ENCODE measurements at regions not wholly inside any gene's neighbourhood (a gene's known extent, or its start where the extent isn't known, plus 50 kb on each side); places are given as distances from the start of the nearest gene placed in this dataset.

DNA sequence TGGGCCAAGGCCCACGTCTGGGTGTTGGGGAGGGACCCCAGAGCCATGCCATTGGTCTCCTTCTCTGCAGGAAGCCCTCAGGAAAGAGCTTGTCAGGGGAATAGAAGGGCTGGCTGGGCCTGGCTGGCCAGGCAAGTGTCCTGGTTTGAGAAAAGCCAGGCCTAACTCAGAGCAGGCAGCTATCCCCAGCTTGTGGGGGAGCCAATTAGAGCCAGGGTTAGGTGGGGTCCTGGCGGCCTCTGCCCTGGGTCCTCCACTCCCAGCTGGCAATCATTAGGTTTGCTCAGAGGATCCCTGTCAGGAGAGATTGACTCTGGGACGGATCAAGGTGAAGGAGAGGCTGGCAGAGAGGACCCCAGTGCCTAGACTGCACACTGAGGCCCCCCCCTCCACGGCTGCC is 64.8 kb downstream of the PJA1 start:
- Histone ChIP-seq H3K79me2 (ENCODE audit: insufficient read depth) (no peaks in the 10 kb centered on the region), H3K36me3 (replicated peaks in 1 of 2; ENCODE audit: control insufficient read depth in 1 of 2, insufficient read depth in 2 of 2, low read length in 1 of 2) (no peaks in the 10 kb centered on the region), H3K27ac (ENCODE audit: low read depth in 2 of 2, low read length in 1 of 2) (peak overlapping the region in 1 of 2 experiments; percentile 60; a peak in 2 of 4 replicates), H3K27me3 (ENCODE audit: insufficient read depth) (peaks cover 9% of the 10 kb centered on the region; the same call in 1 of the 2 replicates), H3K9me3 (no peaks in the 10 kb centered on the region), H3K4me3 (ENCODE audit: low read depth in 2 of 2, low read length in 1 of 2) (no peak overlapping the region), H3K9ac (no peak overlapping the region), H4K20me1 (ENCODE audit: insufficient read depth) (no peaks in the 10 kb centered on the region), H3K4me2 (no peak overlapping the region), H3K9me2 (no peaks in the 10 kb centered on the region), H3K4me1 (ENCODE audit: control insufficient read depth in 1 of 2, insufficient read depth in 2 of 2, low read depth in 1 of 2, low read length in 1 of 2) (peaks cover 0 to 31% of the 10 kb centered on the region in 2 experiments; a peak in 1 of 4 replicates), H2AFZ (ENCODE audit: low read depth) (no peak overlapping the region), H3F3A (replicated peaks; ENCODE audit: insufficient read depth) (no peaks in the 10 kb centered on the region)
- DNase-seq, result peak; percentile 74
- WGBS (ENCODE audit: low lambda C conversion rate), result 50% methylated on average over 1 of the region's 4 CpGs
- ChIA-PET CTCF (interaction anchor here (1.0 to 1.4 kb wide), 4 partner anchors 10 to 273 kb away, joined by 3 to 6 read pairs (median 4); no protein-coding TSS in a partner anchor), POLR2A (interaction anchor here (0.6 to 1.2 kb wide), 3 partner anchors 30 to 272 kb away, joined by 3 to 5 read pairs (median 4); partner anchors contain the start of genes EFNB1 and PJA1)
- TF ChIP-seq GATA2 (CRISPR knock-in tag; IDR thresholded peaks at IDR 0.05) (peak; percentile 17; the same call in 1 of the 2 replicates), FOXJ3 (CRISPR knock-in tag; IDR thresholded peaks at IDR 0.05) (peak; percentile 27; the same call in 1 of the 2 replicates), CHD2 (IDR thresholded peaks at IDR 0.05; ENCODE audit: low read length, partially characterized antibody) (no peak), EP300 (IDR thresholded peaks at IDR 0.05; ENCODE audit: borderline replicate concordance in 1 of 2, low read depth in 1 of 2, low read length in 1 of 2) (peak in 1 of 2 experiments; percentile 74; a peak in 2 of 4 replicates)

DNA sequence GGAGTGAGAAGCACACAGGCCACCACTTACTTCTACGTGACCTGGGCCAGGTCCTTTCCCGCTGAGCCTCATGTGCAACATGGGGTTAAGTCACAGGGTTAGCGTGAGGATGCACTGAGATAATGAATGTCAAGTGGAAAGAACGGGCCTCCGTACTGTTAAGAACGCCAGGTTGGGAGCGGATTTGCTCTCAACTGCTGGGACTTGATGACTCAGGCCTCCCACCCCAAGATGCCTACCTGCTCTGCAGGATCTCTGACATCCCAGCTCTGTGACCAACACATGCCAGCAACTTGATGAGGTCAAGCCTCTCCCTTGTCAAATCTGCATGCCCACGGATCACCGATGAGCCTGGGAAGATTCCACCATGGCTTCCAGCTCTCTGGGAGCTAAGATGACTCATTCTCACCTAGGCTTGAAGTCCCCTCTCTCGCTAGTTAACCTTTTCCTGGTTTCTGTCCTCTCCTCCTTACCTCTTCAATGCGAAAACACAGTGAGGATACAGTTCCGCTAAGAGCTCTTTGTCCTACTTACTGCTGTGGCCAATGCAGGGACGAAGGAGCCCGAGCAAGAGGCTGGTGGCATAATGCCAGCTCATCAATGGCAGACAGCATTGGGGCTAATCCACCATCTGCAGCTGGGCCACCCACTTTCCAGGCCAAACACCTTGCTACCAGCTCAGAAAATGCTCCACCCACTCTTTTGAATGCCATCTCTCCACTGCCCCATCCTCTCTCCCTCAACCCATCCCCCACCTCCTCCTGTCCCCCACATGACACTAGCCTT is 67.6 kb downstream of the PJA1 start:
- DNase-seq, result no peak
- ChIA-PET POLR2A (no interaction called here), CTCF (interaction anchor here (0.7 to 1.3 kb wide), 3 partner anchors 12 to 290 kb away, joined by 3 read pairs; no protein-coding TSS in a partner anchor)
- no peaks in the 10 kb centered on the region for H4K20me1 ChIP-seq (ENCODE audit: insufficient read depth)
- peaks cover 9% of the 10 kb centered on the region; the same call in 1 of the 2 replicates for H3K27me3 ChIP-seq (ENCODE audit: insufficient read depth)
- TF ChIP-seq, protein P1, sequence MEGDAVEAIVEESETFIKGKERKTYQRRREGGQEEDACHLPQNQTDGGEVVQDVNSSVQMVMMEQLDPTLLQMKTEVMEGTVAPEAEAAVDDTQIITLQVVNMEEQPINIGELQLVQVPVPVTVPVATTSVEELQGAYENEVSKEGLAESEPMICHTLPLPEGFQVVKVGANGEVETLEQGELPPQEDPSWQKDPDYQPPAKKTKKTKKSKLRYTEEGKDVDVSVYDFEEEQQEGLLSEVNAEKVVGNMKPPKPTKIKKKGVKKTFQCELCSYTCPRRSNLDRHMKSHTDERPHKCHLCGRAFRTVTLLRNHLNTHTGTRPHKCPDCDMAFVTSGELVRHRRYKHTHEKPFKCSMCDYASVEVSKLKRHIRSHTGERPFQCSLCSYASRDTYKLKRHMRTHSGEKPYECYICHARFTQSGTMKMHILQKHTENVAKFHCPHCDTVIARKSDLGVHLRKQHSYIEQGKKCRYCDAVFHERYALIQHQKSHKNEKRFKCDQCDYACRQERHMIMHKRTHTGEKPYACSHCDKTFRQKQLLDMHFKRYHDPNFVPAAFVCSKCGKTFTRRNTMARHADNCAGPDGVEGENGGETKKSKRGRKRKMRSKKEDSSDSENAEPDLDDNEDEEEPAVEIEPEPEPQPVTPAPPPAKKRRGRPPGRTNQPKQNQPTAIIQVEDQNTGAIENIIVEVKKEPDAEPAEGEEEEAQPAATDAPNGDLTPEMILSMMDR (IDR thresholded peaks at IDR 0.05), result no peak
- TF ChIP-seq RFX5 (IDR thresholded peaks at IDR 0.05; ENCODE audit: low read length) (no peak), SMC3 (IDR thresholded peaks at IDR 0.05; ENCODE audit: low read depth, low read length) (no peak), YY1 (IDR thresholded peaks at IDR 0.05; ENCODE audit: low read depth) (no peak), JUND (IDR thresholded peaks at IDR 0.05) (no peak), NFIC (IDR thresholded peaks at IDR 0.05; ENCODE audit: borderline replicate concordance) (no peak), EP300 (IDR thresholded peaks at IDR 0.05; ENCODE audit: borderline replicate concordance in 1 of 2, low read depth in 1 of 2, low read length in 1 of 2) (no peak), NRF1 (IDR thresholded peaks at IDR 0.05; ENCODE audit: low read depth, low read length) (no peak), EZH2phosphoT487 (IDR thresholded peaks at IDR 0.05; ENCODE audit: borderline replicate concordance, low read depth) (no peak)
- TF ChIP-seq, protein P2, sequence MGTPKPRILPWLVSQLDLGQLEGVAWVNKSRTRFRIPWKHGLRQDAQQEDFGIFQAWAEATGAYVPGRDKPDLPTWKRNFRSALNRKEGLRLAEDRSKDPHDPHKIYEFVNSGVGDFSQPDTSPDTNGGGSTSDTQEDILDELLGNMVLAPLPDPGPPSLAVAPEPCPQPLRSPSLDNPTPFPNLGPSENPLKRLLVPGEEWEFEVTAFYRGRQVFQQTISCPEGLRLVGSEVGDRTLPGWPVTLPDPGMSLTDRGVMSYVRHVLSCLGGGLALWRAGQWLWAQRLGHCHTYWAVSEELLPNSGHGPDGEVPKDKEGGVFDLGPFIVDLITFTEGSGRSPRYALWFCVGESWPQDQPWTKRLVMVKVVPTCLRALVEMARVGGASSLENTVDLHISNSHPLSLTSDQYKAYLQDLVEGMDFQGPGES (IDR thresholded peaks at IDR 0.05; ENCODE audit: low read depth, low read length), result no peak
- TF ChIP-seq, protein P3, sequence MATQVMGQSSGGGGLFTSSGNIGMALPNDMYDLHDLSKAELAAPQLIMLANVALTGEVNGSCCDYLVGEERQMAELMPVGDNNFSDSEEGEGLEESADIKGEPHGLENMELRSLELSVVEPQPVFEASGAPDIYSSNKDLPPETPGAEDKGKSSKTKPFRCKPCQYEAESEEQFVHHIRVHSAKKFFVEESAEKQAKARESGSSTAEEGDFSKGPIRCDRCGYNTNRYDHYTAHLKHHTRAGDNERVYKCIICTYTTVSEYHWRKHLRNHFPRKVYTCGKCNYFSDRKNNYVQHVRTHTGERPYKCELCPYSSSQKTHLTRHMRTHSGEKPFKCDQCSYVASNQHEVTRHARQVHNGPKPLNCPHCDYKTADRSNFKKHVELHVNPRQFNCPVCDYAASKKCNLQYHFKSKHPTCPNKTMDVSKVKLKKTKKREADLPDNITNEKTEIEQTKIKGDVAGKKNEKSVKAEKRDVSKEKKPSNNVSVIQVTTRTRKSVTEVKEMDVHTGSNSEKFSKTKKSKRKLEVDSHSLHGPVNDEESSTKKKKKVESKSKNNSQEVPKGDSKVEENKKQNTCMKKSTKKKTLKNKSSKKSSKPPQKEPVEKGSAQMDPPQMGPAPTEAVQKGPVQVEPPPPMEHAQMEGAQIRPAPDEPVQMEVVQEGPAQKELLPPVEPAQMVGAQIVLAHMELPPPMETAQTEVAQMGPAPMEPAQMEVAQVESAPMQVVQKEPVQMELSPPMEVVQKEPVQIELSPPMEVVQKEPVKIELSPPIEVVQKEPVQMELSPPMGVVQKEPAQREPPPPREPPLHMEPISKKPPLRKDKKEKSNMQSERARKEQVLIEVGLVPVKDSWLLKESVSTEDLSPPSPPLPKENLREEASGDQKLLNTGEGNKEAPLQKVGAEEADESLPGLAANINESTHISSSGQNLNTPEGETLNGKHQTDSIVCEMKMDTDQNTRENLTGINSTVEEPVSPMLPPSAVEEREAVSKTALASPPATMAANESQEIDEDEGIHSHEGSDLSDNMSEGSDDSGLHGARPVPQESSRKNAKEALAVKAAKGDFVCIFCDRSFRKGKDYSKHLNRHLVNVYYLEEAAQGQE (IDR thresholded peaks at IDR 0.05; ENCODE audit: low read depth, low read length), result no peak
- TF ChIP-seq, protein P4, sequence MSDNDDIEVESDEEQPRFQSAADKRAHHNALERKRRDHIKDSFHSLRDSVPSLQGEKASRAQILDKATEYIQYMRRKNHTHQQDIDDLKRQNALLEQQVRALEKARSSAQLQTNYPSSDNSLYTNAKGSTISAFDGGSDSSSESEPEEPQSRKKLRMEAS (IDR thresholded peaks at IDR 0.05; ENCODE audit: low read depth), result no peak
- TF ChIP-seq, protein P5, sequence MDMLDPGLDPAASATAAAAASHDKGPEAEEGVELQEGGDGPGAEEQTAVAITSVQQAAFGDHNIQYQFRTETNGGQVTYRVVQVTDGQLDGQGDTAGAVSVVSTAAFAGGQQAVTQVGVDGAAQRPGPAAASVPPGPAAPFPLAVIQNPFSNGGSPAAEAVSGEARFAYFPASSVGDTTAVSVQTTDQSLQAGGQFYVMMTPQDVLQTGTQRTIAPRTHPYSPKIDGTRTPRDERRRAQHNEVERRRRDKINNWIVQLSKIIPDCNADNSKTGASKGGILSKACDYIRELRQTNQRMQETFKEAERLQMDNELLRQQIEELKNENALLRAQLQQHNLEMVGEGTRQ (IDR thresholded peaks at IDR 0.05; ENCODE audit: borderline replicate concordance, low read depth, low read length), result no peak
- H3K27ac ChIP-seq (ENCODE audit: low read depth in 2 of 2, low read length in 1 of 2), result peak overlapping the region in 1 of 2 experiments; percentile 18; a peak in 2 of 4 replicates
- no peak overlapping the region for H3K9ac ChIP-seq
- no peaks in the 10 kb centered on the region for H3F3A ChIP-seq (replicated peaks; ENCODE audit: insufficient read depth)
- WGBS (ENCODE audit: low lambda C conversion rate), result 59% methylated on average over 9 of the region's 14 CpGs
- H3K9me3 ChIP-seq, result no peaks in the 10 kb centered on the region
- no peak overlapping the region for H2AFZ ChIP-seq (ENCODE audit: low read depth)
- no peaks in the 10 kb centered on the region for H3K9me2 ChIP-seq
- no peaks in the 10 kb centered on the region for H3K36me3 ChIP-seq (replicated peaks in 1 of 2; ENCODE audit: control insufficient read depth in 1 of 2, insufficient read depth in 2 of 2, low read length in 1 of 2)
- H3K4me3 ChIP-seq (ENCODE audit: low read depth in 2 of 2, low read length in 1 of 2), result no peak overlapping the region
- H3K4me1 ChIP-seq (ENCODE audit: control insufficient read depth in 1 of 2, insufficient read depth in 2 of 2, low read depth in 1 of 2, low read length in 1 of 2), result peaks cover 0 to 31% of the 10 kb centered on the region in 2 experiments; a peak in 1 of 4 replicates
- no peak overlapping the region for H3K4me2 ChIP-seq
- no peaks in the 10 kb centered on the region for H3K79me2 ChIP-seq (ENCODE audit: insufficient read depth)

All from SK-N-SH (cell line).